Epithelial cell of prostate (primary cell): ENCODE measurements at regions not wholly inside any gene's neighbourhood (a gene's known extent, or its start where the extent isn't known, plus 50 kb on each side); places are given as distances from the start of the nearest gene placed in this dataset.

Experiments
- DNase-seq: peaks from one replicate; pipeline ENCODE4 v3.0.0-alpha.2; 2011; ENCODE audit warnings: low read depth, low spot score
- H3K27ac ChIP-seq: fragments of 450-650 bp; 2 replicates; pipeline ENCODE4 v1.5.1; 2017; ENCODE audit warnings: mild to moderate bottlenecking

DNA sequence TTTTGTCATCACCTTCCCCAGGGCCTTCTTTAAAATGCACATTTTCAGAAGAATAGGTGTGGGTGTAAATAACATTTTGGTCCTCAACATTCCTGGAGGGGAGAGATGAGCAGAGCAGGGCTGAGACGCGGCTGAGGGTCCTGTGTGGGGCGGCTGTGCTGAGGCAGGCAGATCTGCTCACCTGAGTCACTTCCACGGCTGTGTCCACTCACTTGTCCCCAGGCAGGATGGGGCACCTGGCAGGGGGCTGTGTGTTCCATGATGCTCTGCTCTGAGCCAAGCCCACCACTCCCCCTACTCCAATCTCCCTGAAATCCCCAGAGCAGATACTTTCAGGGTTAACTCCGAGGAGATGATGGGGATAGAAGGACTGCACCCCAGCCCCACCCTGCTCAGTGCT, 93.8 kb downstream of the GLRX3 start:
- DNase-seq: no peak
- no peak overlapping the region for H3K27ac ChIP-seq

DNA sequence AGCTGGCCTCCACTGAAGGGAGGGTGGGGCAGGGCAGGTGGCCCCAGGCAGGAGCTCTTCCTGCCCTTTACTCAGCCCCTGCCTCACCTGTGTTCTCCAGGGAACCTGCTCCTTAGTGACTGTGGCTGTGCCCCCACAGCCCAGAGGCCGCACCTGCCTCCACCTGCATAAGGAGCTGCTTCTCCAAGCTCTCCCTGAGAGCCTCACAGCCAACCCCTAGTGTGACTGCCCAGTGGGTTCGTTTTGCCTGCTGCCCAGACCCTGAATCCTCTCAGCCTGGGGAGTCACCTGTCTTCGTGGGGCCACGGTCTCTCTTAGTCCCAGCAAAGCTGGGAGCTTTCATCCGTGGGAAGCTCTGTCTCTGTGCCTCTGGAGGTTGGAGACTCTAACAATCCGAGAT, 94.4 kb downstream of the GLRX3 start:
- H3K27ac ChIP-seq: no peak overlapping the region
- DNase-seq: no peak

DNA sequence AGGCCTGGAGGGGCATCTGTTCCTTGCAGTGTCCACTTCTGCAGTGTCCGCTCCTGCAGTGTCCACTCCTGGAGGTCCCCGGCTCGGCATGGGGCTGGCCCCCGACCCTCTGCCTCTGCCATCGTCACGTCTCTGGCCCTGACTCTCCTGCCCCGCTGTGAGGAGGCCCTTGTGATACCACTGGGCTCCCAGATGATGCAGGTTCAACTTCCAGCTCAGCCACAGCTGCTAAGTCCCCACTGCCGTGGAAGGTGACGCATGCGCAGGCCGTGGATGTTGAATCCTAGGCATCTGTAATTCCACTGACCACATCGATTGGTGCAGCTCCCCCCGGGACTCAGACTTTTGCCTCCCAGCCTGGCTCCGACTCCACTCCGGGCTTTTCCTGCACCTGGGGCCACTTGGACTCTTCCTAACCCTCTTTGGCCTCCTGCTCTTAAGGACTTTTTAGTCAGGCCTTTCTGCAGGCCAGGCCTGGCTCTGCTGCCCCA, 95.1 kb downstream of the GLRX3 start:
- no peak for DNase-seq
- H3K27ac ChIP-seq: no peak overlapping the region

DNA sequence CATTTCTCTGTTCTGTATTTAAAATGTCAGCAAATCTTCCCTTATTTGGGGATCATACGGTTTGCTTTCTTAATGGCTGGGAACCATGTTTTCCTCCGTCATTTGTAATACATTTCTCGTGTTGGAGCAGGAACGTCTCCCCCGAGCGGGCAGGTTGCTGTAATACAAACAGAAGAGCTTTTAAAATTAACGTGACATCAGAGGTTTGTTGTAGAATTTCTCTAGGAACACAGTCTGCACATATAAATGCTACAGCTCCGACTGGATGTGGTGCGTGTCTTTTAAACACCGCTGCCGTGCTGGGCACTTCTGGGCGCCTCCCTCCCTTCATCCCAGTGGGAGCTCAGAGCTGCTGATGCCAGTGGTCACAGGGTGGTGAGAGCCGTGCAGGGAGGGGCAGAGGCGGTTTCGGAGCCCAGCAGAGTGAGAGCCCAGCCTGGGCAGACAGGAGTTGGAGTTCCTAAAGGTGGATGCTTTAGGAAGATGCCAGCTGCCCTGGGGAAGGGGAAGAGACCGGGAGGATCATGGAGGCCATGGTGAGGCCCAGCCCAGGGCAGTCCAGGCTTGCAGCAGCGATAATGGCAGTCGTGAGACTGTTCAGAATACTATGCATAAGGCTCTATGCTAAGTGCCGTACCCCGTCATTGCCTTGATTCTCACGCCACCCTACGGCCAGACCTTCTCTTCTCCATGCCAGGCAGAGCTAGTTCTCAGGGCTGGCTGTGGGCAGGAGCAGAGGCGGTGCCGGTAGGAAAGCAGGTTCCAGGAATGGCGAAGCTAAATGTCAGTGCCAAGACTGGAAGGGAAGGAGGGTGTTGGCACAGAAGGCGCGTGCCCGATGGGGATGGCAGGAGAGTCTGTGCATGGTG, 96.2 kb downstream of the GLRX3 start:
- no peak overlapping the region for H3K27ac ChIP-seq
- no peak for DNase-seq

DNA sequence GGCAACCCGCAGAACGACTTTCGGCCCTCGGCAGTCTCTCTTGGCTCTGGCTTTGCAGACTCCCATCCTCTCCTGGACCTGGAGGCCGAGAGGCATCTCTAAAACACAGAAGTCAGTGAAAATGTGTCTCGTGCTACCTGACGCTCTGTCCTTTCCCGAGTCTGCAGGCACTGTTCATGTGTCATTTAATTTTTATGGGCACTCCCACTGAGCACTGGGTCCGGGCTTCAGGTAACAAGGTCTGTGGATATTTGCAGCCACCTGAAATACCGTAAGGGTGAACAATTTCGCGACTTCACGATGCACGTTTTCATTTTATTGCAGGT, 96.8 kb downstream of the GLRX3 start:
- DNase-seq: no peak
- H3K27ac ChIP-seq: no peak overlapping the region

GRCh38 chr10:130233426-130233825, 97.2 kb downstream of the GLRX3 start:
- no peak overlapping the region for H3K27ac ChIP-seq
- no peak for DNase-seq

GRCh38 chr10:130234171-130234965, 98.2 kb downstream of the GLRX3 start:
- H3K27ac ChIP-seq: no peak overlapping the region

GRCh38 chr10:130236711-130237110, 100.5 kb downstream of the GLRX3 start:
- no peak for DNase-seq
- H3K27ac ChIP-seq: no peak overlapping the region

More at GRCh38 chr10:130234171-130234965, 98.2 kb downstream of the GLRX3 start:
- DNase-seq: no peak

GRCh38 chr10:130240409-130240808, 104.2 kb downstream of the GLRX3 start:
- H3K27ac ChIP-seq: no peak overlapping the region
- DNase-seq: no peak

- no peak for DNase-seq
- no peak overlapping the region for H3K27ac ChIP-seq
Observed at GRCh38 chr10:130242513-130242912, 106.3 kb downstream of the GLRX3 start.

DNA sequence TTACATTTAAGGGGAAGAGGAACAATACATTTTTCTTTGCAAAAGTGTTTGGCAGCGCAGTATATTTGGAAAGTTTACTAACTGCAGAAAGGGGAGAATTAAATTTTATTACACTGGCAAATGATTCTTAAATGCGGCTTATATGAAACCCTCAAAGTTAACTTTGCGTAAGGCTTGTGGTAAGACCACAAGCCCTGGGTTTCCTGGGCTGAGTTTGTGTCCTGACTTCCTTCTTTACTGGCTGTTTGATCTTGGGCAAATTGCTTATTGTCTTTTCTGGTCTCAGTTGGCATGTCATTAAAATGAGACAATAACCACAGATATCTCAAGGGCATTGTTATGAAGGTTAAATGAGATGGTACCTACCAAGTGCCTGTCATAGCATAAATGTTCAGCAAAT, 106.8 kb downstream of the GLRX3 start:
- no peak for DNase-seq
- H3K27ac ChIP-seq: no peak overlapping the region

GRCh38 chr10:130244031-130244927, 108.1 kb downstream of the GLRX3 start:
- no peak overlapping the region for H3K27ac ChIP-seq
- no peak for DNase-seq

GRCh38 chr10:130244928-130245495, 108.8 kb downstream of the GLRX3 start:
- no peak overlapping the region for H3K27ac ChIP-seq
- DNase-seq: no peak

GRCh38 chr10:130246113-130246512, 109.9 kb downstream of the GLRX3 start:
- no peak for DNase-seq
- H3K27ac ChIP-seq: no peak overlapping the region

DNA sequence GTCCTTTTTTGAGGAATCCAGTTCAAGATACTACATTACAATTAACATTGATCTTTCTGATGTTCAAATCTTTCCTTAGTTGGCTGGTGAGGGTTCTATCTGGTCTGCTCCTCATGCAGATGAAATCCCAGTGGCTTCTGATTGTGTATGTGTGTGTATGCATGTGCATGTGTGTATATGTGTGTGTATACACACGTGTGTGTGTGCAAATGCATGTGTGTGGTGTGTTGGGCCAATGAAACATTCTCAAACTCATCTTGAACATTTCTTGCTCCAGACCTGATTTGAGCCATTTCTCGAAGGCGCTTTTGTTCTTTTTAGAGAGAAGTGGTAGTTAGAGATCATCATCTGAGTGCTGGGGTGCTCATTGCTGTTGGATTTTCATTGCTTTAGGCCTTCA, 113.9 kb downstream of the GLRX3 start:
- no peak overlapping the region for H3K27ac ChIP-seq
- no peak for DNase-seq

- no peak overlapping the region for H3K27ac ChIP-seq
- no peak for DNase-seq
Observed at GRCh38 chr10:130251766-130252165, 115.6 kb downstream of the GLRX3 start.

DNA sequence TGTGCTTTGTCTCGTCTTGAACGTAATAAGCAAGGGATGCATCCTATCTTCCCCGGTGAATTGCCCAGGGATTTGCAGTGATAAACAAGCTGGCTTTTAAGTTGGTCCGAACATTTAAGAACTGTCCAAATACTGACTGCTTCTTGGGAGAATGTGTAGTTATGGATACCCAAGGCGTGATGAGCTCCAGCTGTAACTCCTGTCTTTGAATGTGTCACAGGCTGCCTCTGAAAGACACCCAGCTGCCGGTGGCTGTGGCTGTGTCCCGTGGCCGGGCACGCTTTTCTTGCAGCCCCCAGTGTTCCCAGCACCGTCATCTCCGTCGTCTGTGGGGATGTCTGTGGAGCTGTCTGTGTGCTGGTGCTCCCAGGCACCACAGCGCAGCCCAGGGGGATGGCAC, 118.1 kb downstream of the GLRX3 start:
- no peak overlapping the region for H3K27ac ChIP-seq
- DNase-seq: no peak

DNA sequence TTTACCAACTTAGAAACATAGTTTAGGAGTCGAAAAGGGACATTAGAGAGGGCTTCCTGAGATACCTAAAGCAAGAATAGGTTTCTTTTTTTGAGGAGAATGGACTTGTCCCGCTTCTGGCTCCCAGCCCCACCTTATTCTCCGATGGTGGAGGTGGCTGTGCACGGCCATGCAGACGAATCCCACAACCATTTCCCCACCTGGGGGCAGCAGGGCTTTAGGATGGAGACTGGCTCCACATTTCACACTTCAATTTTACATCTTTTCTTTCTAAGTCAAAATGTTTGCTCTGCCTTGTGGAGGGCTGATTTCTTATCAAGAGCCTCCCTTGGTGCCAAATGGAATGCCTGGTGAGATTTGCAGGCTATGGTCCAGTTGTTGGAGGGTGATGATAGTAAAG, 118.5 kb downstream of the GLRX3 start:
- DNase-seq: no peak
- H3K27ac ChIP-seq: no peak overlapping the region

GRCh38 chr10:130255777-130256176, 119.6 kb downstream of the GLRX3 start:
- H3K27ac ChIP-seq: no peak overlapping the region
- no peak for DNase-seq

DNA sequence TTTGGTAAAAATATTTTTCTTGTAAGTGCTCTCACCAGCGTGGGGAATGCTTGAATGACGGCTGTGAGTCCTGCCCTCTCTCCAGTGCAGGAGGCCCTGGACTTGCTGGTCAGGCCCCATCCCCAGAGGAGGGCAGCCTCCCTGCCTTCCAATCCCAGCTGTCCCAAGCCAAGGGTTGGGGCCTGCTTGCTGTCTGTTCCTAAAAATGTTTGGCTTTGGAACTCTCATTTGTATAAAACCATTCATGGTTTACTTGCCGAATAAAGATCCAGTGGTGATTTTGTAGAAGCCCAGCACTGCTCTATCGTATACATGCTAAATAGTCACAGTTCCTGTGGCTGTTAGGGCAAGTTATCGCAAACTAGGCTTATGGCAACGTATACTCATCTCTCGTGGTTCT, 121.7 kb downstream of the GLRX3 start:
- DNase-seq: no peak
- no peak overlapping the region for H3K27ac ChIP-seq
